ENCODE measurements at regions not wholly inside any gene's neighbourhood (a gene's known extent, or its start where the extent isn't known, plus 50 kb on each side); places are given as distances from the start of the nearest gene placed in this dataset.

- TF ChIP-seq CTCF (IDR thresholded peaks at IDR 0.05) (no peak), NRF1 (IDR thresholded peaks at IDR 0.05; ENCODE audit: low read depth, low read length) (no peak), SMC3 (IDR thresholded peaks at IDR 0.05; ENCODE audit: low read depth, low read length) (no peak), USF1 (IDR thresholded peaks at IDR 0.05; ENCODE audit: borderline replicate concordance, low read depth) (no peak), EZH2phosphoT487 (IDR thresholded peaks at IDR 0.05; ENCODE audit: borderline replicate concordance, low read depth) (no peak), USF2 (IDR thresholded peaks at IDR 0.05; ENCODE audit: borderline replicate concordance, low read depth, low read length) (no peak)
Measured at GRCh38 chr11:109123816-109124787, 297.9 kb upstream of the C11orf87 start (continued).

GRCh38 chr11:109130910-109131309 is 291.1 kb upstream of the C11orf87 start:
- no peaks in the 10 kb centered on the region for H3F3A ChIP-seq (replicated peaks; ENCODE audit: insufficient read depth)
- no peaks in the 10 kb centered on the region for H3K9me2 ChIP-seq
- no peak overlapping the region for H3K4me2 ChIP-seq
- no peak for DNase-seq
- no peaks in the 10 kb centered on the region for H3K79me2 ChIP-seq (ENCODE audit: insufficient read depth)
- no peak overlapping the region for H3K4me3 ChIP-seq (ENCODE audit: low read depth in 2 of 2, low read length in 1 of 2)
- ChIA-PET POLR2A (no interaction called here), CTCF (no interaction called here)
- H4K20me1 ChIP-seq (ENCODE audit: insufficient read depth): no peaks in the 10 kb centered on the region
- no peaks in the 10 kb centered on the region for H3K27me3 ChIP-seq (ENCODE audit: insufficient read depth)
- H2AFZ ChIP-seq (ENCODE audit: low read depth): no peak overlapping the region
- H3K9ac ChIP-seq: no peak overlapping the region
- no peak overlapping the region for H3K27ac ChIP-seq (ENCODE audit: low read depth in 2 of 2, low read length in 1 of 2)
- TF ChIP-seq NFIC (IDR thresholded peaks at IDR 0.05; ENCODE audit: borderline replicate concordance): no peak
- TF ChIP-seq JUND (IDR thresholded peaks at IDR 0.05): no peak
- TF ChIP-seq CHD2 (IDR thresholded peaks at IDR 0.05; ENCODE audit: low read length, partially characterized antibody): no peak
- TF ChIP-seq FOXJ3 (CRISPR knock-in tag; IDR thresholded peaks at IDR 0.05): no peak
- TF ChIP-seq EP300 (IDR thresholded peaks at IDR 0.05; ENCODE audit: borderline replicate concordance in 1 of 2, low read depth in 1 of 2, low read length in 1 of 2): no peak
- TF ChIP-seq CTCF (IDR thresholded peaks at IDR 0.05): no peak
- no peaks in the 10 kb centered on the region for H3K9me3 ChIP-seq
- H3K36me3 ChIP-seq (replicated peaks in 1 of 2; ENCODE audit: control insufficient read depth in 1 of 2, insufficient read depth in 2 of 2, low read length in 1 of 2): no peaks in the 10 kb centered on the region
- WGBS (ENCODE audit: low lambda C conversion rate): 75% methylated on average over 1 of the region's 1 CpG
- H3K4me1 ChIP-seq (ENCODE audit: control insufficient read depth in 1 of 2, insufficient read depth in 2 of 2, low read depth in 1 of 2, low read length in 1 of 2): no peaks in the 10 kb centered on the region

All from SK-N-SH (cell line).